ENCODE measurements at regions not wholly inside any gene's neighbourhood (a gene's known extent, or its start where the extent isn't known, plus 50 kb on each side); places are given as distances from the start of the nearest gene placed in this dataset.

GRCh38 chr2:128368437-128369107, 49.9 kb upstream of the HS6ST1 start:
- Histone ChIP-seq H3K4me3 (ENCODE audit: low read depth, low read length) (no peak overlapping the region), H3K4me1 (ENCODE audit: control insufficient read depth, insufficient read depth, low read length) (peaks cover 33% of the 10 kb centered on the region), H3K9ac (ENCODE audit: low read length) (no peak overlapping the region), H3K36me3 (ENCODE audit: control insufficient read depth, insufficient read depth, low read length) (no peaks in the 10 kb centered on the region), H3K27me3 (ENCODE audit: control insufficient read depth, insufficient read depth, low read length) (no peaks in the 10 kb centered on the region), H3K27ac (ENCODE audit: low read depth, low read length) (no peak overlapping the region), H3K9me3 (ENCODE audit: control insufficient read depth, insufficient read depth, low read depth, low read length) (0 out of 2 replicates have a peak, but pooled peaks cover 3% of the 10 kb centered on the region)

- Histone ChIP-seq H3K27me3 (ENCODE audit: control insufficient read depth, insufficient read depth, low read length) (no peaks in the 10 kb centered on the region), H3K4me1 (ENCODE audit: control insufficient read depth, insufficient read depth, low read length) (peaks cover 28% of the 10 kb centered on the region), H3K4me3 (ENCODE audit: low read depth, low read length) (no peak overlapping the region), H3K27ac (ENCODE audit: low read depth, low read length) (no peak overlapping the region), H3K36me3 (ENCODE audit: control insufficient read depth, insufficient read depth, low read length) (no peaks in the 10 kb centered on the region), H3K9me3 (ENCODE audit: control insufficient read depth, insufficient read depth, low read depth, low read length) (0 out of 2 replicates have a peak, but pooled peaks cover 3% of the 10 kb centered on the region), H3K9ac (ENCODE audit: low read length) (no peak overlapping the region)
Measured at GRCh38 chr2:128369108-128369555, 50.5 kb upstream of the HS6ST1 start.

- H3K27ac ChIP-seq (ENCODE audit: low read depth, low read length), result no peak overlapping the region
- H3K27me3 ChIP-seq (ENCODE audit: control insufficient read depth, insufficient read depth, low read length), result no peaks in the 10 kb centered on the region
- H3K36me3 ChIP-seq (ENCODE audit: control insufficient read depth, insufficient read depth, low read length), result no peaks in the 10 kb centered on the region
- H3K9me3 ChIP-seq (ENCODE audit: control insufficient read depth, insufficient read depth, low read depth, low read length), result 0 out of 2 replicates have a peak, but pooled peaks cover 3% of the 10 kb centered on the region
- no peak overlapping the region for H3K4me3 ChIP-seq (ENCODE audit: low read depth, low read length)
- no peak overlapping the region for H3K9ac ChIP-seq (ENCODE audit: low read length)
- H3K4me1 ChIP-seq (ENCODE audit: control insufficient read depth, insufficient read depth, low read length), result peaks cover 26% of the 10 kb centered on the region; the same call in 1 of the 2 replicates
Measured at GRCh38 chr2:128369602-128370467, 51.2 kb upstream of the HS6ST1 start.

GRCh38 chr2:128370468-128371247, 52.0 kb upstream of the HS6ST1 start:
- peaks cover 26% of the 10 kb centered on the region; the same call in 1 of the 2 replicates for H3K4me1 ChIP-seq (ENCODE audit: control insufficient read depth, insufficient read depth, low read length)
- H3K36me3 ChIP-seq (ENCODE audit: control insufficient read depth, insufficient read depth, low read length), result no peaks in the 10 kb centered on the region
- 0 out of 2 replicates have a peak, but pooled peaks cover 3% of the 10 kb centered on the region for H3K9me3 ChIP-seq (ENCODE audit: control insufficient read depth, insufficient read depth, low read depth, low read length)
- no peak overlapping the region for H3K9ac ChIP-seq (ENCODE audit: low read length)
- H3K4me3 ChIP-seq (ENCODE audit: low read depth, low read length), result no peak overlapping the region
- no peak overlapping the region for H3K27ac ChIP-seq (ENCODE audit: low read depth, low read length)
- no peaks in the 10 kb centered on the region for H3K27me3 ChIP-seq (ENCODE audit: control insufficient read depth, insufficient read depth, low read length)

GRCh38 chr2:128371248-128371630, 52.6 kb upstream of the HS6ST1 start:
- Histone ChIP-seq H3K36me3 (ENCODE audit: control insufficient read depth, insufficient read depth, low read length) (no peaks in the 10 kb centered on the region), H3K4me1 (ENCODE audit: control insufficient read depth, insufficient read depth, low read length) (peaks cover 26% of the 10 kb centered on the region; the same call in 1 of the 2 replicates)

GRCh38 chr2:128371648-128372345, 53.1 kb upstream of the HS6ST1 start:
- Histone ChIP-seq H3K36me3 (ENCODE audit: control insufficient read depth, insufficient read depth, low read length) (no peaks in the 10 kb centered on the region), H3K27ac (ENCODE audit: low read depth, low read length) (no peak overlapping the region), H3K4me3 (ENCODE audit: low read depth, low read length) (no peak overlapping the region), H3K9ac (ENCODE audit: low read length) (no peak overlapping the region), H3K9me3 (ENCODE audit: control insufficient read depth, insufficient read depth, low read depth, low read length) (0 out of 2 replicates have a peak, but pooled peaks cover 3% of the 10 kb centered on the region), H3K27me3 (ENCODE audit: control insufficient read depth, insufficient read depth, low read length) (no peaks in the 10 kb centered on the region), H3K4me1 (ENCODE audit: control insufficient read depth, insufficient read depth, low read length) (peaks cover 25% of the 10 kb centered on the region; the same call in 1 of the 2 replicates)

More at GRCh38 chr2:128371248-128371630, 52.6 kb upstream of the HS6ST1 start:
- no peaks in the 10 kb centered on the region for H3K27me3 ChIP-seq (ENCODE audit: control insufficient read depth, insufficient read depth, low read length)
- no peak overlapping the region for H3K4me3 ChIP-seq (ENCODE audit: low read depth, low read length)
- H3K27ac ChIP-seq (ENCODE audit: low read depth, low read length), result no peak overlapping the region
- no peak overlapping the region for H3K9ac ChIP-seq (ENCODE audit: low read length)
- H3K9me3 ChIP-seq (ENCODE audit: control insufficient read depth, insufficient read depth, low read depth, low read length), result 0 out of 2 replicates have a peak, but pooled peaks cover 3% of the 10 kb centered on the region

- Histone ChIP-seq H3K36me3 (ENCODE audit: control insufficient read depth, insufficient read depth, low read length) (no peaks in the 10 kb centered on the region), H3K9me3 (ENCODE audit: control insufficient read depth, insufficient read depth, low read depth, low read length) (0 out of 2 replicates have a peak, but pooled peaks cover 3% of the 10 kb centered on the region), H3K27ac (ENCODE audit: low read depth, low read length) (no peak overlapping the region), H3K4me1 (ENCODE audit: control insufficient read depth, insufficient read depth, low read length) (peaks cover 24% of the 10 kb centered on the region; the same call in 1 of the 2 replicates), H3K27me3 (ENCODE audit: control insufficient read depth, insufficient read depth, low read length) (no peaks in the 10 kb centered on the region), H3K4me3 (ENCODE audit: low read depth, low read length) (no peak overlapping the region), H3K9ac (ENCODE audit: low read length) (no peak overlapping the region)
Measured at GRCh38 chr2:128372621-128373341, 54.1 kb upstream of the HS6ST1 start.

GRCh38 chr2:128373451-128374000, 54.9 kb upstream of the HS6ST1 start:
- Histone ChIP-seq H3K4me3 (ENCODE audit: low read depth, low read length) (no peak overlapping the region), H3K9ac (ENCODE audit: low read length) (no peak overlapping the region), H3K4me1 (ENCODE audit: control insufficient read depth, insufficient read depth, low read length) (peaks cover 23% of the 10 kb centered on the region; the same call in 1 of the 2 replicates), H3K27ac (ENCODE audit: low read depth, low read length) (no peak overlapping the region), H3K9me3 (ENCODE audit: control insufficient read depth, insufficient read depth, low read depth, low read length) (0 out of 2 replicates have a peak, but pooled peaks cover 3% of the 10 kb centered on the region), H3K27me3 (ENCODE audit: control insufficient read depth, insufficient read depth, low read length) (no peaks in the 10 kb centered on the region), H3K36me3 (ENCODE audit: control insufficient read depth, insufficient read depth, low read length) (no peaks in the 10 kb centered on the region)

GRCh38 chr2:128374001-128374710, 55.5 kb upstream of the HS6ST1 start:
- Histone ChIP-seq H3K4me3 (ENCODE audit: low read depth, low read length) (no peak overlapping the region), H3K27me3 (ENCODE audit: control insufficient read depth, insufficient read depth, low read length) (no peaks in the 10 kb centered on the region), H3K9me3 (ENCODE audit: control insufficient read depth, insufficient read depth, low read depth, low read length) (0 out of 2 replicates have a peak, but pooled peaks cover 3% of the 10 kb centered on the region), H3K9ac (ENCODE audit: low read length) (no peak overlapping the region), H3K36me3 (ENCODE audit: control insufficient read depth, insufficient read depth, low read length) (no peaks in the 10 kb centered on the region), H3K4me1 (ENCODE audit: control insufficient read depth, insufficient read depth, low read length) (peaks cover 23% of the 10 kb centered on the region; the same call in 1 of the 2 replicates), H3K27ac (ENCODE audit: low read depth, low read length) (no peak overlapping the region)
